ENCODE measurements at regions not wholly inside any gene's neighbourhood (a gene's known extent, or its start where the extent isn't known, plus 50 kb on each side); places are given as distances from the start of the nearest gene placed in this dataset.

DNA sequence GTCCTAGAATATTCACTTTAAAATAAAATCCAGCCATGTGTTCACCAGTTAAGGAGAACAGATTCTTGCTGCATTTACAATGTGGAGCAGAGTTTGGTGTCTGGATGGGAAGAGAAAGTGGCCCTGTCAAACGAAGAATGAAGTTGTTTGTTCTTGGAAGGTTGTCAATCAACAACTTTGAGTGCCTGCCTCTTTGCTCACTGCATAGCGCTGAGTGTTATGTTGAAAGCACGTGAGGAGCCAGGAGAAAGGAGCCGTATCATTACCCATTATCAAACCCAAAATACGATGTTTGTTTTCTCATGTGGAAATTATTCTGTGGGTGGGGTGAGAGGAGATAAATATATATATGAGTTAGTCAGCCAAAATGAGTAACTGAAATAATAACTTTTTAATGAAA lies 492.5 kb upstream of the POU3F3 start:
- Histone ChIP-seq H3K4me3 (no peak overlapping the region), H3K27me3 (no peaks in the 10 kb centered on the region), H3K4me1 (no peaks in the 10 kb centered on the region), H3K9me3 (no peaks in the 10 kb centered on the region), H3K36me3 (no peaks in the 10 kb centered on the region), H3K27ac (no peak overlapping the region)
- TF ChIP-seq CTCF (IDR thresholded peaks at IDR 0.05) = no peak
- no peak for DNase-seq (ENCODE audit: low spot score)

- Histone ChIP-seq H3K4me3 (no peak overlapping the region), H3K27me3 (no peaks in the 10 kb centered on the region), H3K9me3 (no peaks in the 10 kb centered on the region), H3K4me1 (no peaks in the 10 kb centered on the region), H3K36me3 (no peaks in the 10 kb centered on the region), H3K27ac (no peak overlapping the region)
- no peak for TF ChIP-seq CTCF (IDR thresholded peaks at IDR 0.05)
- DNase-seq (ENCODE audit: low spot score) = no peak
These were observed 485.8 kb upstream of the POU3F3 start for GRCh38 chr2:104368089-104368488.

DNA sequence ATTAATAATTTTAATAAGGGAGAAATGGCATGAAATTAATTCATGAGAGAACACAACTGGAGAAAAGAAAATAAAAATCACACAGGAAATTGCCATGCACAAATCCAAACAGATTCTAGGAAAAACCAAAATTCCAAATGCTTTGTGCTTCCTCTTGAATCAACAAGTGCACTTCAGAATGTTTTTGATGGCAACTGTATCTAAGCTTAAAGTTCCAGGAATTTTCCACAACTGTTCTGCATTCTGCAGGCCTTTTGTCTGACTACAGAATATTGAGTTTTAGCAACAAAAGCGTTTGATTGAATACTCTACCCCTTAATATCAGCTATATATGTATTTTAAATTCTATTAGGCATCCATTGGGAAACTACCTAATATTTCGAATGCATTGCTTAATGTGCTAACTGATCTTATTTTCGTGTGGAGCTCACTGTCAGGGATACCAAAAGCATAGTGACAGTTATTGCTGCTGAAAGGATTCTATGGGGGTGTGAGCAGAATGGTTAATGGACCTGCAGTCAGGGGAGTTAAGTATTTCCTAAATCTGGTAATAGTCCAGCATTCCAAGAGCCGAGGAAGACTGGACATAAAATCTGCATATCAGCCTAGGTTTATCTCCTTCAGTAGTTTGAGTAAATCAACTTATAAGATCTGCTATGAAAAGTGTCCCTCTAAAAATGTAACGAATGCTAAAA lies 482.7 kb upstream of the POU3F3 start:
- no peaks in the 10 kb centered on the region for H3K27me3 ChIP-seq
- DNase-seq (ENCODE audit: low spot score) = no peak
- no peak overlapping the region for H3K4me3 ChIP-seq
- no peaks in the 10 kb centered on the region for H3K9me3 ChIP-seq
- no peak for TF ChIP-seq CTCF (IDR thresholded peaks at IDR 0.05)
- no peak overlapping the region for H3K27ac ChIP-seq
- H3K36me3 ChIP-seq = no peaks in the 10 kb centered on the region
- H3K4me1 ChIP-seq = no peaks in the 10 kb centered on the region

DNA sequence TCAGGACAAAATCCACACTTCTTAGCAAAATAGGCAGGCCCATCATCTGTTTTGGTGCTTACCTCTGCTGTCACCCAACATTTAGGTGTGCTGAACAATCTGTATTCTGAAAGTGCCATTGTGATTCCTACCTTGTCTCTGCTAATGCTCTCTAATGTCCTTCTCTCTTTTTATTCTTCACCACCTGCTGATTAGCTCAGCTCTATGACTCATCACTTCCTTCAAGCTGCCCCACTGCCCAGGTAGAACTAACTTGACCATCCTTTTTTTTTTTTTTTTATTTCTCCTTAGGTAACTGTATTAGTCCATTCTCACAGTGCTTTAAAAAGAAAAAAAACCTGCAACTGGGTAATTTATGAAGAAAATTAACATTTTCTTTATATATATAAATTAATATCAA lies 478.7 kb upstream of the POU3F3 start:
- no peak for TF ChIP-seq CTCF (IDR thresholded peaks at IDR 0.05)
- DNase-seq (ENCODE audit: low spot score) = no peak
- H3K9me3 ChIP-seq = no peaks in the 10 kb centered on the region
- H3K36me3 ChIP-seq = no peaks in the 10 kb centered on the region
- no peaks in the 10 kb centered on the region for H3K4me1 ChIP-seq
- no peaks in the 10 kb centered on the region for H3K27me3 ChIP-seq
- H3K4me3 ChIP-seq = no peak overlapping the region
- no peak overlapping the region for H3K27ac ChIP-seq

DNA sequence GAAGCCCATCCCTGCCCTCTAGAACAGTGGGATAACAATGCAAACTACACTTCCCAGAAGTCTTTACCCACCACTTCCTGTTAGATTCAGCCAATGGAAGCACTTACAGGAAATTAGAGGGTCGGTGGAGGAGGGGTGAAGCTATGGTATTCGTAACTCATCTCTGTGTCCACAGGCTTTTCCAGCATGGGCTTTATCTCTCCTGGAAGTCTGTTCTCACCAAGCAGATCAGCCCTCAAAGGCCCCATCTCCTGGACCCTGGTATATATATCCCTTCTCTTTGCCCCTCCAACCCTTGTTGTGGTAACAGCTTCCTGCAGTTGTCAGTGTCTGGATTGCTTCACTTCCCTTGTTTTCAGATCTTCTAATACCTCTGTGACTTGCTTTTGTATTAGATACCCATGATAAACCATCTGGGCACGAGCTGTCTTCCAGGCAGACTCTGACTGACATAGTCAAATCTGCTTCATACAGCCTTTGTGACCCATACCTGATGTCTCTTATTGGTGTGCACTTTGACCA lies 475.0 kb upstream of the POU3F3 start:
- DNase-seq (ENCODE audit: low spot score) = no peak
- TF ChIP-seq CTCF (IDR thresholded peaks at IDR 0.05) = no peak
- no peaks in the 10 kb centered on the region for H3K36me3 ChIP-seq
- H3K27me3 ChIP-seq = no peaks in the 10 kb centered on the region
- H3K9me3 ChIP-seq = no peaks in the 10 kb centered on the region
- no peaks in the 10 kb centered on the region for H3K4me1 ChIP-seq
- H3K4me3 ChIP-seq = peak overlapping the region; percentile 23 to 36
- no peak overlapping the region for H3K27ac ChIP-seq

DNA sequence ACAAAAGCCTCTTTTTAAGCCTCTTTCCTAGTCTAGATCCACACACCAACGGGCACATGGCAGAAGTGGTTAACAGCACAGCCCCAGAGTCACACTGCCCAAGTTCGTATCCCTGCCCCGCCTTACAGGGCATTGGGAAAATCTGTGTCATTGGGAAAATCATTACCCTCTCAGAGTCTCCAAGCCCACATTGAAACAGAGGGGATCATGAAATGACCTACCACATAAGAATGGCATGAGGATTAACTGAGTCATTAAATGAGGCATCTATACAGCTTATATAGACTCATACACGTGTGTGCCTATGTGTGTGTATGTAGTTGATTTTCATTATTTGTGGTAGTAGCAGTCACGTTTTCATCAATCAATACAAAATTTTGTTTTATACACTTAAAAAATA lies 469.0 kb upstream of the POU3F3 start:
- no peak for TF ChIP-seq CTCF (IDR thresholded peaks at IDR 0.05)
- no peak overlapping the region for H3K27ac ChIP-seq
- no peak for DNase-seq (ENCODE audit: low spot score)

More for the DNA sequence above, 469.0 kb upstream of the POU3F3 start:
- Histone ChIP-seq H3K9me3 (peaks cover 0 to 10% of the 10 kb centered on the region in 2 donors), H3K4me1 (no peaks in the 10 kb centered on the region), H3K27me3 (no peaks in the 10 kb centered on the region), H3K36me3 (no peaks in the 10 kb centered on the region), H3K4me3 (no peak overlapping the region)
